Superior temporal gyrus (tissue), 1 donor: ENCODE measurements at regions not wholly inside any gene's neighbourhood (a gene's known extent, or its start where the extent isn't known, plus 50 kb on each side); places are given as distances from the start of the nearest gene placed in this dataset.
"Not testable (repeated sequence)": the region's sequence is repeated elsewhere in the genome, so short reads cannot be mapped to it uniquely, and the experiment has no call there.

Experiments used
- DNase-seq: peaks from one replicate; pipeline ENCODE4 v3.0.0-alpha.2; 2016; ENCODE audit errors: extremely low spot score

DNA sequence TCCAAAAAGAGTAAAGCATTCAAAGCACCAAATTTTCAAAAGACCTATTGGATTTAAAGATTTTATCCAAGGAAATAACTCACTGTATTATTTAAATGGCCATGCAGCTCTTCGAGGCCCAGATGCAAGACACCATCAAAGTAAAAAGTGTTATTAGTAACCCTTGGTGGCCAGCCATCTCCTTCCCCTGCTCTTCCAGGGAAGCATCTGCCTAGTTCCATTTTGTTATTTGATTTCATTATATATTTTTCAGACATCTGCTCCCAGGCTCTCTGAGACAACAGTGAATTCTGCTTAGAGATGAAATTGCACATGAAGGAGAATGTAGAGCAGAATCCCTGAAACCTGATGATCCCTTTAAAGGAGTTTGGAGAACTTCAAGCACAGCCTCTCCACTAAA, 252.3 kb upstream of the TBX18 start:
- no peak for DNase-seq

DNA sequence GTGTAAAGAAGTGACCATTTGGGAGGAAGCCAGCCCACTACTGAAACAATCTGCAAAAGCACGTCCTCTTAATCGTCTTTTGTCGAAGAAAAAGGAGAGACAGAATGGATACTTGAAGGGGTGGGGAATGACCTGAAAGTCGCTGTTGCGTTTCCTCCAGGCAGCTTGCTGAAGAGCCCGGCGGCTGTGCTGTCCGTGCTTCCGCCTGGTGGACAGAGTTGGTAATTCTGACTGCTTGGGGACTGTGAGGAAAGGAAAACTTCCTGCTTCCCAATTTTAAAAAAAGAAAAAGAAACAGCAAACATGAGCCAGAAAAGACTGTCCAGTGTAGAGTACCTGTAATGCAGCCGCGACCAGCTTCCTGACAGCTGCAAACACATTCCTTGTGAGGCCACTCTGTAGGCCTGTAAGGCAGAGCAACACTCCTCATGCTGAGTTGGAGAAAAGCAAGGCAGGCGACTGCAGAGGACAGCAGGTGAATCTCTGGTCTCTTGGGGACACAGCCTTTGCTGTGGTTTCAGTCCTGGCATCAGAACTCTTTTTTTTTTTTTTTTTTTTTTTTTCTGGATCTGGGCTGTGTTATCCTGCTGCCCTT, 251.1 kb upstream of the TBX18 start:
- DNase-seq: no peak

DNA sequence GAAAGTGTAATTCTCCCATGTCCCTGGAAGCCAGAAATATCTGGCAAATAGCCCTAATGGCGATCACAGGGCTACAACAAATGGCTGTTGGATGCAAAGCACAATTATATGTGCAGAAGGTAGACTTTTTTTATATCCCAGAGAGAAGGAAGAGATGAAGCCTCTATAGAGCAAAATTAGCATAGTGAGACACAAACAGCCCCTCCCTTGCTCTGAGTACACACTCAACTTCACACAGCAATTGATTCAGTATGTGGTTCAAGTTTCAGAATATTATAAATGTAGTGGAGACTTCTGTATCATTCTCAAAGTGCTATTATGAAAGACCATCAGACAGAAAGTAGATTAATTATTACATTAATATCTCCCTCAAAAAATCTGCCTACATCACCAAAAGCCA, 246.5 kb upstream of the TBX18 start:
- no peak for DNase-seq

DNA sequence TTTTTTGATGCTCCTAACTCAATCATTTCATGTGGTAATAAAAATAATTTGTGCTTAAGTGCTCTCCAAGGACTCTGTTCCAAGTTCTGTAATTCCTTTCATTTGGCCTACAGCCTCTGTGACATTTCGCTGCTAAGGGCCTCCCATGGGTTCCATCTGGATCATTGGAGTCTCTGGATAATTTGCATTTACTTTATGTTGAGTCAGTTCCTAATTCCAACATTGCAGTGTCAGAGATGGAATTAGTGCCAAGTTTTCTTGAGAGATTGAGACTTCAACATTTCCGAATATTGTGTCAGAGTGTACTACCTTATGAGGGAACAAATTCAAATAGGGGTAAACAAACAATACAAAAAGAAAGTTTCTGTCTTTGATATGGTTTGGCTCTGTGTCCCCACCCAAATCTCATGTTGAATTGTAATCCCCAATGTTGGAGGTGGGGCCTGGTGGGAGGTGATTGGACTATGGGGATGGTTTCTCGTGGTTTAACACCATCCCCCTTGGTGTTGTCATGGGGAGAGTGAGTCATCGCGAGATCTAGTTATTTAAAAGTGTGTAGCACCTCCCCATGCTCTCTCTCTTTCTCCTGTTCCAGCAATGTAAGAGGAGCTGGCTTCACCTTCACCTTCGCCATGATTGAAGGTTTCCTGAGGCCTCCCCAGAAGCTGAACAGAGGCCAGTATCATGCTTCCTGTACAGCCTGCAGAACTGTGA, 244.1 kb upstream of the TBX18 start:
- no peak for DNase-seq

DNA sequence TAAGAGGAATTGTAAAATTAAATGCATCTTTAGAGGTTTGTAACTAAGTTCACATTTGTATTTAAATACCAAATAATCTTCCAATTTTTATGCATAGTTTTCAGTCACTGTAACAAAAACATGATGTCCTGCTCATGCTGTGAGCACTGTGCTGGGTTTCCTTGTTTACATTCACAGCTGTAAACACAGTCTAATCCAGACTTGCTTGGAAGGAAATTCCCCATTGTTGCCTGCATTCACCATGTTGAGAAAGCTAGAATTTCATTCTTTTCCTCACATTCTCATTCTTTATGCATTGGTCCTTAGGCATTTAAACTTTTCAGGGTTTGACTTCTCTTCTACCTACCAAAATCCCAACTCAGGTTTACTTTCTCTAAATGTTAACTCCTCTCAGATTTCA, 242.0 kb upstream of the TBX18 start:
- DNase-seq: no peak

DNA sequence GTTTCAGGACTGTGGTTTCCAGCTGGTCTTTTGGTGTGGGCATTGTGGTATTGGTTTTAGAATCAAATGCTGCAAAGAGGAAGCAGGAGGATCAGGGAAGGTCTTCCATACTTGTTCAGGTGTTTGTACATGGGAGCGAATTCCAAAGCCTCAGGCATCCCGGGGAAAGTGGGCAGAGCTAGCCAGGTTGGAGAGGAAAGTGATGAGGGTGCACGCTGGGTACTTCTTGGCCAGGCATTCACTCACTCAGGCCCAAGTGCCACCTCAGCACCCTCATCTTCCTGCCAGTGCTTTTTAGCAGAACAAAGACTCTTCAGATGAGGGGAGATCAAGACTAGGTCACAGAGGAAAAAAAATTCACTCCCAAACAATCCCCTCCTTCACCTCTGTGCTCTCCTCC, 241.1 kb upstream of the TBX18 start:
- no peak for DNase-seq

DNA sequence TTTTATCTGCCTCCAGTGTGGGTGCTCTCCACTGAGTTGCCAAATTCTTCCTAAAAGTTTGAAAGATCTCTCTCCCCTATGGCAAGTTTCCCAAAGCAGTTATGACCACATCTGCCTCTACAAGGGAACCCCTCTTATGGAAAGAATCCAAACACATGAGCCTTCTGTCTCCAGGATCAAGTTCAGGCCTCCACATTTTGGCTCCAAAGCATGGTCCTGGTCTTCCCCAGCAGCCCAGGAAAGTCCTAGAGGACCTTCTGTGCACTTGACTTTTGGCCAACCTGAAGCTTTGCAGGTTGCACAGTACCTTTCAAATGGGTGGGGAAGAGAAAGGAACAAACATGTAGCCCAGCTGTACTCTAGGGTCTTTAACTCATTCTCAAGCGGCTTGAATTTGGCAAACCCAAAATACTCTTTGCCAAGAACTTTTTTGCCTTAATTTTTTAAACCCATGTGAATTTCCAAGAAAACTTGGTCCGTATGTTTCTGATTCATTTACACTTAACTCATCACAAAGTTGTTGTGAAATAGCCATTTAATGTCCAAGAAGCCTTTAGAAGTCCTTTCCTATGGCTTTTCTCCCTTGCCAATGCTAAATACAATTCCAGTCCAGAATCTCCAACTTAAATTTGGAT, 240.1 kb upstream of the TBX18 start:
- no peak for DNase-seq

DNA sequence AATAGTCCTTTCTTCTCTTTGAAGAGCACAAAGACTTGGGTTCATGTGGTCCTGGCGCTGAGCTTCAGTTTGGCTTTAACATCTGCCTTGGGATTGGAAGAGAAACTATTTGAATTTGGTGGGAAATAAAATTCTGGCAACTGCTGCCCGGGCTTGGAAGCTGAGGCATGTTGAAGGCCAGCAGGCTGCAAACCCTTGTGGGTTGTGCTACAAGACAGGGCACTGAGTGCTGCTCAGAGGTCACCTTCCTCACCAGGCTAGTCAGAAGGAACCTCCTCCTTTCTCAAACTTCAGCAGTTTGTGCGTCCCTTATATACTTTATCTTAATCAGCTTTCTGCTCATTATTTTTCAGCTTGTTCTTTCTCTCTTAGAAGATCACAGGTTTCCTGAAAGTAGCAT, 238.4 kb upstream of the TBX18 start:
- no peak for DNase-seq

DNA sequence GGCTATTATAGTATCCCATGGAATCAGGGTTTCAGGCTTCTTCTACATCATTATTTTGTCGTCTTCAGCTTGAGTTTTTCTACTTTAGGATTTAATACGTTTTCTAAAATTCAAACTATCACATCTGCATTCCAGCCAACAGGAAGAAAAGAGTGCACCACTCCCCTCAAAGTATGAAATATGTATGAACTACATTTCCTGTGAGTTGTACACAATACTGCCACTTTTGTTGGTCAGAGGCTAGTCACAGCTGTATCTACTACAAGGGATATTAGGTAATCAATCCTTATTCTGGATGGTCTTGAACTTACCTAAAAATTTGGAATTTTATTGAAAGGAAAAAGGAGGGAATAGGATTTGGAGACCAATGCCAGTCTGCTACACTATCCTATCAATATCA, 235.6 kb upstream of the TBX18 start:
- no peak for DNase-seq

DNA sequence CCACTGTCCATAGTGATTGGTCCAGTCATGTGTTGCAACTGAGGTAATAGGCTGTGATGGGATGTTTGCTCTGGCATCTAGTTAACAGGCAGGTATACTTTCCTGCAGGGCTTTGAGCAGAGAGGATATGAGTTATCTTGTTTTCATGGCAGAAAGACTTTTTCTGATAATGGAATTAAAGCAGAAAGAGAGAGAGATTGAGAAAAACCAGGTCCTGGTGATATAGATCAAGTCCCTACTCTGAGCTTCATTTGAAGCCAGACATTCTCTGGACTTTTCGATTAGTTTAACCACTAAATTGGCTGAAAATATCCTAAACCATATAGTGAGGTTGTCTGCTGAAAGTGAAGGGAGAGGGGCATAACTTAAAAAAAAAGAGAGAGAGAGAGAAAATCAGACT, 233.8 kb upstream of the TBX18 start:
- DNase-seq: no peak

DNA sequence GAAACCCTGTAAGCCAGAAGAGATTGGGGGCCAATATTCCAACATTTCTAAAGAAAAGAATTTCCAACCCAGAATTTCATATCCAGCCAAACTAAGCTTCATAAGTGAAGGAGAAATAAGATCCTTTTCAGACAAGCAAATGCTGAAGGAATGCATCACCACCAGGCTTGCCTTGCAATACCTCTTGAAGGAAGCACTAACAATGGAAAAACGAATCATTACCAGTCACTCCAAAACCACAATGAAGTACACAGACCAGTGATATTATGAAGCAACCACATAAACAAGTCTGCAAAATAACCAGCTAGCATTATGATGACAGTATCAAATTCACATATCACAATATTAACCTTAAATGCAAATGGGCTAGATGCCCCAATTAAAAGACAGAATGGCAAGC, 224.4 kb upstream of the TBX18 start:
- not testable (repeated sequence) for DNase-seq

DNA sequence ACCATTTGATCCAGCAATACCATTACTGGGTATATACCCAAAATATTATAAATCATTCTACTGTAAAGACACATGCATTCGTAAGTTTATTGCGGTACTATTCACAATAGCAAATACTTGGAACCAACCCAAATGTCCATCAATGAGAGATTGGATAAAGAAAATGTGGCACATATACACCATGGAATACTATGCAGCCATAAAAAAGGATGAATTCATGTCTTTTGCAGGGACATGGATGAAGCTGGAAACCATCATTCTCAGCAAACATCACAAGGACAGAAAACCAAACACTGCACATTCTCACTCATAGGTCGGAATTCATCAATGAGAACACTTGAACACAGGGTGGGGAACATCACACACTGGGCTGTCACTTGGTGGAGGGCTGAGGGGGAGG, 221.1 kb upstream of the TBX18 start:
- not testable (repeated sequence) for DNase-seq

DNA sequence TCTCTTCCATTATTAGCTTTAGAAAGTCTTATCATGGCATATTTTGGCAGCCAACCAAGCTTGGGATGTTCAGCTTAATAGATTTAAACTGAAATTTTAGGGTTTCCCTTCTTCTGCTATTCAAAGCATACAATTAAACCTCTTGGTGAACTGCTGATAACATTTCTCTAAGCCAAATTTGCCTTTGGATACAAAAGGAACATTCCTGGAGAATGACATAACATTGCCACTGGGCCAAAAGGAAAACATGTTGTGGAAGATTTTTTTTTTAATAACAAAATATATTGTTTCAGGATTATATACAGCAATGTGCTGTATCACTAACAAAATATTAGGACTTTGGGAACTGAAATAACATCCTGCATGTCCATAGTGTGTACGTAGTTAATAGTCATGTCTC, 215.1 kb upstream of the TBX18 start:
- no peak for DNase-seq

DNA sequence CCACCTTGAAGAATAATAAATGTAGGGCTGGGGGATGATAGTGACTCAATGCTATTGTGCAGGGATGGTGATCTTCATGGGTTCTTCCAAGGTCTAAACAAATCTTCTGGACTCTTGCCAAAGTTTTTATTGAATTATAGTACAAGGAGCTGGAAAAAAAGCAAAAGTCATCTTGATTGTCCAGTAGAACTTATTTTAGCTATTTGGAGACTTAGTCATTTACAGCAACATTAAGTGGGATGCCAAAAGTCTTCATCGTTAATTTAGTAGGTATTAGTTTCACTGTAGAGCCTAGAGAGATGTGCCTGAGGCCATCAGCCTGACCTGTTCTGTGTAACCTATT, 212.9 kb upstream of the TBX18 start:
- no peak for DNase-seq

DNA sequence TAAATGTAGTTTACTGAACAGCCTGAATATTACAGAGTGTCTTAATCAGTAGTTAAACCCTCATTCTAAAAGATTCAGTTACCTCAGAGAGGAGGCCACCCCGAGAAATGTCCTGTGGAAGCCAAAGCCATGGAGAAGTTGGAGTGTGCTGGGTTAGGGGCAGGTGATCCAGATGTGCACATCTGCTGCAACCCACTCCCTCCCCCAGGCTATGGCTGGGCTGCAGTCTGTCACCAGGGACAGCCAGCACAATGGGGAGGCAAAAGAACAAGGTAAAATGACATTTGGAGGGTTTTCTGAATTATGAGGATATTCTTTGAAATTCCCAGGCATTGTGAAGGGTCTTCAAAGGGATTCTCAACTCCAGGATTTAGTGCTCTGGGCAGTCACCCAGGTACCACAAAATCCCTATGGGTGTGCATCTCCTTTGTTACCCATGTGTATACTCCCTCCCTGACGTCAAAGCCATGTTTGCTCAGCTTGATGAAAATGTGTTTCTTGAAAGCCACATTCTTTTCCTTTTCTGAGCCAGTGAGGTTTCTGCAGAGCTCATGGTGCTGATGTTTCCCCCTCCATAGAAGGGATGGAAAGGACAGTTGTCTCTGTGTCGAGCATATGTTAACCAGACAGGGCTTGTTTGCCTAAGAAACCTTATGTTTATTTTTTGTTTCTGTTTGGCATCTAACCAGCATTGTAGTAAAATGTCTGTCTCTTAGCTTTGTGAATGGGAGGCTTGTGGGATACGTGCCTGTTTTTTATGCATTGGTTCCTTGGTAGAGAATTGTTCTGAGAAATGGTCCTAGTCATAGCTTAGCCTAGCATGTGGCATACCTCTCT, 212.3 kb upstream of the TBX18 start:
- no peak for DNase-seq

DNA sequence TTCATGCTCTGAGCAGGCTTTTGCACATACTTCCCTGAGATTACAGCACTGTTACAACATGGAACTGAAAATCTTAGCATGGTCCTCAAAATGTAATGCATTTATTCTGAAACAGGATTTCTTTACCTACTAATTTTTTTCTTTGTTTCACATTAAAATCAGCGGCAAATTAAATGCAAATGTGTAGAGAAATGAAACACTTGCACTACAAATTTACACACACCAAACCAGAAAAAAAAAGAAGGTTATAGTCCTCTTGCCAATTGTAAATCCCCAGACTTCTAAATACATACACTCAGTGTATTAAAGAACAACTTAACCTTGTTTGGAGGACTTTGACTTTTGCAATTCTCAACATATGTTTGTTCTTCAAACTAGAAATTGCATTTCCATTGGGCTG, 210.9 kb upstream of the TBX18 start:
- DNase-seq: no peak

DNA sequence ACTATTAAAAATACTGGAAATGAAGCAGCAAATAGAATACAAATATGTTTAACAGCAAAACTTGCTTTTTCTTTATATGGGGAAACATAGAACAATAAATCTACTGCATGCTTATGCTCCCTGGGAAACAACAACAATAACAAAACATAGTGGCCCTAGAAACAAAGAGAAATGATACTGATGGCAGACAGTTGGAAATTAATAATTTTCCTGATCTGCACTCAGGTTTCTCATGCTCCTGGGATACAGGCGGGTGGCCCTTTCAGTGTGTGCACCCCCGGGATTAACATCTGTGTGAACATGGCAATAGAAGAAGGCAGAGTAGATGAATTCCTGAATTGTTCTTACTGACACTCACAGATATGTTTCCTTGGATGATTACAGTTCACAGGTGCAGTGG, 209.2 kb upstream of the TBX18 start:
- no peak for DNase-seq

DNA sequence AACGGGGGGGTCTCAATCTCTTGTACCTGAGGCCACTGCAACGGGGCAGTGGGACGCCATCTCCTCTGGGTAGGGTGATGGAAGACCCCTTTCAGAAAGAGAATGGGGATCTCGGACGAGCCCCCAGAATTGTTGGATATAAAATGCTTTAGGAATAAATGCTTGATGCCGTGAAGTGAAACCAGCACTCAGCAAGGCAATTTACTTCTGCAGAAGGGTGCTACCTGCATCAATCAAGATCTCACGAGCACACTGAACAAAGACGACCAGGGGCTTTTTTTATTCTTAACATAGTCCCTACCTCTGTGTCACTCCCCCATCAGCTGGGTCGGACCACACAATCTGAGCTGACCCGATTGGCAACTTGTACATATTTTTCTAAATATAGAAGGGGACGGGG, 203.6 kb upstream of the TBX18 start:
- DNase-seq: no peak

DNA sequence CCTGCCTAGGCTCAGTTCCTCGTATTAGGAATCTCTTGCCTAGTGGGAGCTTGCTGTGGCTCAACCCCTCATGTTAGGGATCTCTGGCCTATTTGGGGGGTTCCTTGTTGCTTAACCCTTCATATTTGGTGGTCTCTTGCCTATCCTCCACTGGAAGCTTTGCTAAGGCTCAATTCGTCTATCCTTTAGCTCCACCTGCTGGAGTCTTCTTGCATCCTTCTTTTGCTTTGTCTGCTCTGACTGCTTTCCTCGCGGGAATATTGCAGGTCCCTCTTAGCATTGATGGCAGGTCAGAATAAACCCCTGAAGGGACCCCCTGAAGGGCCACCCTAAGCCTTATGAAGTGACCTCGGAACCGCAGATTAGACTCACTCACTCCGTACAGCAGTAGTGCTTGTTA, 203.0 kb upstream of the TBX18 start:
- DNase-seq: peak; percentile 29

DNA sequence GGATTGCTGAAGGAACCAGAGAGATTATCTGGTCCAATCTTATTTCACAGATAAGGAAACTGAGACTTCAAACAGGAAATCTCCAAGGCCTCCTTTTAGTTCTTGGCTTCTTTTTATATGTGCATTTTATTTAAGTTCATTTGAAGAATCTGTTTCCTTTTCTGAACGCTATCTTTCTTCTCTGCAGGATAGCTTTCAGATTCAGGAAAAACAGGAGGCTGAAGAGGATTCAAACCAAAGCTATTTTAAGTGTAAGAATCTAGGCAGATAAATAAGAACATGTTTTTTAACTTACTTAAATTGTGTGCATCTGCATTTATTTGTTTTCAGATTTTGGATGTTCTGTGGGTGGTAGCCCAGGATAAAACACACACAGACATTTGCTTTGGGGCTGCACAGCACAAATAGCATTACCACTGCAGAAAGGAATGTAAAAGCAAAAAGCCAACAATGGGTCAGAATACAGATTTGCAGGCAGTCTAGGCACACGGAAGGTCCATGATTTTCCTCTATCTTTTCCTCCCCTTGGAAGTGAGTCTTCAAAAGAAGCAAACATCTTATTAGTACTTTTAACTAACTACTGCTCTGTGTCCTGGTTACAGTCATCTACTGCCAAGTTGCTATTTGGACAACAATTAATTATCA, 188.8 kb upstream of the TBX18 start:
- DNase-seq: no peak

DNA sequence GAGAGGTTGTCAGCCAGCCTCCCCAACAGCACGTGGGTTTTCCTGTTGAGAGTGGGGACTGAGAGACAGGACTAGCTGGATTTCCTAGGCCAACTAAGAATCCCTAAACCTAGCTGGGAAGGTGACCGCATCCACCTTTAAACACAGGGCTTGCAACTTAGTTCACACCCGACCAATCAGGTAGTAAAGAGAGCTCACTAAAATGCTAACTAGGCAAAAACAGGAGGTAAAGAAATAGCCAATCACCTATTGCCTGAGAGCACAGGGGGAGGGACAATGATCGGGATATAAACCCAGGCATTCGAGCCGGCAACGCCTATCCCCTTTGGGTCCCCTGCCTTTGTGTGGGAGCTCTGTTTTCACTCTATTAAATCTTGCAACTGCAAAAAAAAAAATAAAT, 180.5 kb upstream of the TBX18 start:
- not testable (repeated sequence) for DNase-seq

DNA sequence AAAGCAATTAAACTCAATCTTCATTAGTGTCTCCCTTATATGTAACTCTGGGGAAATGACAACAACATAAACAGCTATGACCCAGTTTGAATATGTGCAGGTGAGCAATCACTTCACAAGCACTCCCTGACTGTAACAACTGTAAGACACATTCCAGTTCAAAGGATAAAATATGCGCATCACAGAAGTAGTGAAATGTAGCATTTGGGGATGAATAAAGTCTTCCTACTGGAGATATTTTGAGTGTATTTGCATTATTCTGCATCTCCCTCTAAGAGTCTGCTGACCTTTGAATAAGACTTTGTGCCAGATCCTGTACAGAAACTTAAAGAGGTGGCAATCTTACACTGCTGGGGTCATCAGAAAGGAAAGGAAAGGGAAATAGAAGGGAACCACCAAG, 179.5 kb upstream of the TBX18 start:
- no peak for DNase-seq
